IMR-90 (cell line): ENCODE measurements at regions not wholly inside any gene's neighbourhood (a gene's known extent, or its start where the extent isn't known, plus 50 kb on each side); places are given as distances from the start of the nearest gene placed in this dataset.

Source experiments
- ATAC-seq: fragments of 200-7000 bp; cut with Tn5 transposase; 2 replicates; pipeline ENCODE4 v1.9.1; 2020; ENCODE audit warnings: low read depth, mild to moderate bottlenecking, moderate library complexity
- BruUV-seq: library from RNA; stranded (reverse); fragments of 400-500 nt; replicated peaks from 2 replicates; lab custom pipeline; 2021; lab: Mats Ljungman, UMichigan
- CTCF ChIA-PET: fragments of 300-600 bp; formaldehyde crosslinking; extraction: SDS; loops from one replicate; lab custom pipeline; 2021; ENCODE audit warnings: antibody characterized with exemption; lab: Yijun Ruan, JAX
- POLR2A ChIA-PET: fragments of 300-600 bp; sonication (Branson Sonifier 250); formaldehyde crosslinking; loops from one replicate; lab custom pipeline; 2022; ENCODE audit warnings: antibody characterized with exemption; ENCODE audit not compliant: unreplicated experiment; lab: Charles Lee
- DNase-seq: peaks from one replicate; pipeline ENCODE4 v3.0.0; 2013
- H2AFZ ChIP-seq: replicated peaks from 2 replicates; pipeline ENCODE3; 2013; ENCODE audit warnings: low read length, mild to moderate bottlenecking; ENCODE audit not compliant: poor library complexity
- H2AK5ac ChIP-seq: 2 replicates; pipeline ENCODE4 v1.6.1; 2013; ENCODE audit warnings: low read depth, low read length, inconsistent platforms
- H2AK9ac ChIP-seq: replicated peaks from 2 replicates; pipeline ENCODE3; 2013; ENCODE audit warnings: mild to moderate bottlenecking, low read depth, low read length, moderate library complexity; ENCODE audit not compliant: poor library complexity
- H2BK120ac ChIP-seq: 2 replicates; pipeline ENCODE4 v1.6.1; 2013; ENCODE audit warnings: low read depth, low read length, inconsistent platforms
- H2BK15ac ChIP-seq: 3 replicates; pipeline ENCODE4 v1.6.1; 2013; ENCODE audit warnings: low read depth, low read length, inconsistent platforms
- H2BK20ac ChIP-seq: 2 replicates; pipeline ENCODE4 v1.6.1; 2013; ENCODE audit warnings: low read depth, mild to moderate bottlenecking, inconsistent platforms, low read length, moderate library complexity
- H2BK5ac ChIP-seq: 2 replicates; pipeline ENCODE4 v1.6.1; 2013; ENCODE audit warnings: mild to moderate bottlenecking, low read depth, low read length, inconsistent platforms; ENCODE audit not compliant: poor library complexity, severe bottlenecking
- H3K14ac ChIP-seq: replicated peaks from 2 replicates; pipeline ENCODE4 v1.6.1; 2013; ENCODE audit warnings: low read depth, low read length, inconsistent platforms
- H3K18ac ChIP-seq: 2 replicates; pipeline ENCODE4 v1.6.1; 2013; ENCODE audit warnings: low read depth, low read length, control low read depth
- H3K23ac ChIP-seq: 2 replicates; pipeline ENCODE4 v1.6.1; 2013; ENCODE audit warnings: low read depth, low read length, inconsistent platforms
- H3K27ac ChIP-seq: 2 replicates; pipeline ENCODE4 v1.5.1; 2013; ENCODE audit warnings: mild to moderate bottlenecking, control low read depth, low read length; ENCODE audit not compliant: insufficient read depth
- H3K27me3 ChIP-seq: 2 replicates; pipeline ENCODE4 v1.6.1; 2013; ENCODE audit warnings: low read length; ENCODE audit not compliant: control insufficient read depth, insufficient read depth
- H3K36me3 ChIP-seq: 2 replicates; pipeline ENCODE4 v1.6.1; 2013; ENCODE audit warnings: low read length, mixed read lengths; ENCODE audit not compliant: control insufficient read depth, insufficient read depth
- H3K4ac ChIP-seq: 2 replicates; pipeline ENCODE4 v1.6.1; 2013; ENCODE audit warnings: low read depth, low read length, inconsistent platforms
- H3K4me1 ChIP-seq: 2 replicates; pipeline ENCODE4 v1.6.1; 2013; ENCODE audit warnings: low read length, mixed read lengths; ENCODE audit not compliant: control insufficient read depth, insufficient read depth
- H3K4me2 ChIP-seq: 2 replicates; pipeline ENCODE4 v1.6.1; 2013; ENCODE audit warnings: low read depth, mild to moderate bottlenecking, control low read depth, low read length, moderate library complexity
- H3K4me3 ChIP-seq: 2 replicates; pipeline ENCODE4 v1.5.1; 2013; ENCODE audit warnings: low read depth, mild to moderate bottlenecking, control low read depth, low read length, moderate library complexity; ENCODE audit not compliant: insufficient read depth
- H3K56ac ChIP-seq: 2 replicates; pipeline ENCODE4 v1.6.1; 2013; ENCODE audit warnings: low read length, inconsistent platforms; ENCODE audit not compliant: insufficient read depth; ENCODE audit errors: extremely low read depth
- H3K79me1 ChIP-seq, 2 experiments: 2 replicates each; pipeline ENCODE4 v1.6.1; 2013; ENCODE audit warnings: low read length in 2 of 2, inconsistent platforms in 1 of 2, low read depth in 1 of 2
- H3K9ac ChIP-seq: 2 replicates; pipeline ENCODE4 v1.6.1; 2013; ENCODE audit warnings: low read depth, low read length, control low read depth
- H3K9me1 ChIP-seq: 2 replicates; pipeline ENCODE4 v1.6.1; 2013; ENCODE audit warnings: low read length, inconsistent platforms; ENCODE audit not compliant: insufficient read depth
- H3K9me3 ChIP-seq: 2 replicates; pipeline ENCODE4 v1.6.1; 2013; ENCODE audit warnings: low read length; ENCODE audit not compliant: control insufficient read depth, insufficient read depth
- H4K20me1 ChIP-seq: 2 replicates; pipeline ENCODE4 v1.6.1; 2013; ENCODE audit warnings: low read length, inconsistent platforms; ENCODE audit not compliant: insufficient read depth
- H4K5ac ChIP-seq: 2 replicates; pipeline ENCODE4 v1.6.1; 2013; ENCODE audit warnings: mild to moderate bottlenecking, low read depth, low read length, control low read depth
- H4K8ac ChIP-seq, 2 experiments: 2 replicates each; pipeline ENCODE4 v1.6.1; 2013; ENCODE audit warnings: low read depth in 2 of 2, low read length in 2 of 2, control low read depth in 1 of 2, inconsistent platforms in 1 of 2
- H4K91ac ChIP-seq: 2 replicates; pipeline ENCODE4 v1.6.1; 2013; ENCODE audit warnings: low read depth, low read length, inconsistent platforms; ENCODE audit not compliant: insufficient read depth
- BHLHE40 ChIP-seq: fragments of 150-350 bp; IDR thresholded peaks from 2 replicates; pipeline ENCODE4 v1.6.1; 2016; ENCODE audit warnings: mild to moderate bottlenecking, low read depth, low read length
- CEBPB ChIP-seq: IDR thresholded peaks from 2 replicates; pipeline ENCODE4 v1.6.1; 2012; ENCODE audit warnings: low read depth, low read length, improper control_type of control experiment
- CHD1 ChIP-seq: IDR thresholded peaks from 2 replicates; pipeline ENCODE4 v1.6.1; 2012; ENCODE audit warnings: low read depth, low read length, improper control_type of control experiment
- CTCF ChIP-seq: conservative IDR thresholded peaks from 2 replicates; pipeline ENCODE4 v1.5.1; 2012; ENCODE audit warnings: mild to moderate bottlenecking, low read depth, low read length, improper control_type of control experiment
- FOS ChIP-seq: fragments of 150-350 bp; IDR thresholded peaks from 2 replicates; pipeline ENCODE4 v1.6.1; 2016; ENCODE audit warnings: low read depth, low read length
- MAFK ChIP-seq: IDR thresholded peaks from 2 replicates; pipeline ENCODE4 v1.6.1; 2012; ENCODE audit warnings: low read depth, low read length, improper control_type of control experiment
- MAZ ChIP-seq: IDR thresholded peaks from 2 replicates; pipeline ENCODE4 v1.6.1; 2012; ENCODE audit warnings: low read depth, mild to moderate bottlenecking, low read length, improper control_type of control experiment, moderate library complexity, borderline replicate concordance
- MXI1 ChIP-seq: IDR thresholded peaks from 2 replicates; pipeline ENCODE4 v1.6.1; 2012; ENCODE audit warnings: low read depth, mild to moderate bottlenecking, low read length, moderate library complexity, borderline replicate concordance
- NFE2L2 ChIP-seq: fragments of 150-350 bp; IDR thresholded peaks from 2 replicates; pipeline ENCODE4 v1.6.1; 2016; ENCODE audit warnings: low read depth, mild to moderate bottlenecking, low read length
- POLR2A ChIP-seq: IDR thresholded peaks from 2 replicates; pipeline ENCODE4 v1.6.1; 2012; ENCODE audit warnings: mild to moderate bottlenecking, low read depth, low read length
- RAD21 ChIP-seq: IDR thresholded peaks from 2 replicates; pipeline ENCODE4 v1.6.1; 2012; ENCODE audit warnings: low read length, improper control_type of control experiment
- RCOR1 ChIP-seq: IDR thresholded peaks from 2 replicates; pipeline ENCODE4 v1.6.1; 2012; ENCODE audit warnings: mild to moderate bottlenecking, low read length, improper control_type of control experiment; ENCODE audit not compliant: insufficient replicate concordance
- RFX5 ChIP-seq: IDR thresholded peaks from 2 replicates; pipeline ENCODE4 v1.8.0; 2012; ENCODE audit warnings: low read depth, mild to moderate bottlenecking, low read length, moderate library complexity
- SMC3 ChIP-seq: fragments of 150-350 bp; IDR thresholded peaks from 2 replicates; pipeline ENCODE4 v1.6.1; 2016; ENCODE audit warnings: low read depth, mild to moderate bottlenecking, antibody characterized with exemption, low read length, moderate library complexity
- dilution Hi-C: fragments of 300-500 bp; cut with HindIII; formaldehyde crosslinking; loops from one replicate; pipeline ENCODE4 v1.14.3; 2018; ENCODE audit warnings: low sequenced_read_pairs; ENCODE audit not compliant: unreplicated experiment
- in situ Hi-C: fragments of 300-500 bp; cut with MboI; formaldehyde crosslinking; loops from 3 replicates; pipeline ENCODE4 v1.14.3; 2019; ENCODE audit warnings: low sequenced_read_pairs, inconsistent platforms, mixed read lengths
- intact Hi-C: fragments of 100-400 bp; cut with micrococcal nuclease; formaldehyde crosslinking; loops from 2 replicates; pipeline ENCODE4 v1.10.0; 2022
- TF ChIP-seq, protein P1 (sequence below): fragments of 150-350 bp; IDR thresholded peaks from 2 replicates; pipeline ENCODE4 v1.6.1; 2017; ENCODE audit warnings: mild to moderate bottlenecking, antibody characterized with exemption, low read length, low read depth
- TF ChIP-seq, protein P2 (sequence below): fragments of 150-350 bp; IDR thresholded peaks from 2 replicates; pipeline ENCODE4 v1.6.1; 2016; ENCODE audit warnings: low read depth, mild to moderate bottlenecking, low read length, moderate library complexity, borderline replicate concordance

DNA sequence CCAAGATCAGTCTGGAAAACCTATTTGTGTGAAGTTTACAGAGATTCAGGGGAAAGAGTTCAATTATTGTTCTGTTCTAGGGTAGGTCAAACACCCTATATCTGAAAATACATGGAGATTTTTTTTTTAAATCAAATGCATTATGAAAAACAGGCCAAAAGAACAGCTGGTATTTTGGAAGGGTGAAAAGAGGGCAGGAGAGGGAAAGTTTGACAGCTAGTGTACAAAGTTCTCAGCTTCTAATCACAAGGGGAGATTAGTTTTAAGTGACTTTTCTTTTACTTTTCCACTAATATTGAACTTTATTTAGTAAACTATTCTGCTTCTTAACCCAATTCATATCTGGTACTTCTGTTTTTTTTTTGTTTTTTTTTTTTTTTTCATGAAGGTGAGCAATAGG is 66.2 kb upstream of the GRID2 start:
- H3K18ac ChIP-seq, result no peak overlapping the region
- no TSS peak for BruUV-seq
- TF ChIP-seq RCOR1 (no peak), CEBPB (no peak), CTCF (no peak), RAD21 (no peak), MAZ (no peak), NFE2L2 (no peak), BHLHE40 (no peak), POLR2A (no peak), CHD1 (no peak), SMC3 (no peak), MXI1 (no peak), FOS (no peak), RFX5 (no peak), MAFK (no peak)
- TF ChIP-seq, protein P1, sequence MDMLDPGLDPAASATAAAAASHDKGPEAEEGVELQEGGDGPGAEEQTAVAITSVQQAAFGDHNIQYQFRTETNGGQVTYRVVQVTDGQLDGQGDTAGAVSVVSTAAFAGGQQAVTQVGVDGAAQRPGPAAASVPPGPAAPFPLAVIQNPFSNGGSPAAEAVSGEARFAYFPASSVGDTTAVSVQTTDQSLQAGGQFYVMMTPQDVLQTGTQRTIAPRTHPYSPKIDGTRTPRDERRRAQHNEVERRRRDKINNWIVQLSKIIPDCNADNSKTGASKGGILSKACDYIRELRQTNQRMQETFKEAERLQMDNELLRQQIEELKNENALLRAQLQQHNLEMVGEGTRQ, result no peak
- TF ChIP-seq, protein P2, sequence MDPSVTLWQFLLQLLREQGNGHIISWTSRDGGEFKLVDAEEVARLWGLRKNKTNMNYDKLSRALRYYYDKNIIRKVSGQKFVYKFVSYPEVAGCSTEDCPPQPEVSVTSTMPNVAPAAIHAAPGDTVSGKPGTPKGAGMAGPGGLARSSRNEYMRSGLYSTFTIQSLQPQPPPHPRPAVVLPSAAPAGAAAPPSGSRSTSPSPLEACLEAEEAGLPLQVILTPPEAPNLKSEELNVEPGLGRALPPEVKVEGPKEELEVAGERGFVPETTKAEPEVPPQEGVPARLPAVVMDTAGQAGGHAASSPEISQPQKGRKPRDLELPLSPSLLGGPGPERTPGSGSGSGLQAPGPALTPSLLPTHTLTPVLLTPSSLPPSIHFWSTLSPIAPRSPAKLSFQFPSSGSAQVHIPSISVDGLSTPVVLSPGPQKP, result no peak
- no peaks in the 10 kb centered on the region for H3K36me3 ChIP-seq
- peaks cover 7% of the 10 kb centered on the region for H3K9me3 ChIP-seq
- DNase-seq (no peak), ATAC-seq (no peak)
- peaks cover 7% of the 10 kb centered on the region; the same call in 1 of the 2 replicates for H3K4me1 ChIP-seq
- H2BK5ac ChIP-seq, result no peak overlapping the region
- H3K27me3 ChIP-seq, result no peaks in the 10 kb centered on the region
- H3K4ac ChIP-seq, result no peak overlapping the region
- no peaks in the 10 kb centered on the region for H3K79me1 ChIP-seq
- H2BK20ac ChIP-seq, result no peak overlapping the region
- no peak overlapping the region for H3K14ac ChIP-seq
- H4K5ac ChIP-seq, result no peak overlapping the region
- no peak overlapping the region for H2AK9ac ChIP-seq
- in situ Hi-C loops, result no loop called here
- H2BK120ac ChIP-seq, result no peak overlapping the region
- no peak overlapping the region for H3K27ac ChIP-seq
- H3K4me3 ChIP-seq, result no peak overlapping the region
- H3K23ac ChIP-seq, result no peak overlapping the region
- dilution Hi-C loops, result no loop called here
- CTCF ChIA-PET, result no interaction called here
- H2BK15ac ChIP-seq, result no peak overlapping the region
- no peak overlapping the region for H4K8ac ChIP-seq
- H3K9ac ChIP-seq, result no peak overlapping the region
- POLR2A ChIA-PET, result no interaction called here
- H4K91ac ChIP-seq, result no peak overlapping the region
- peaks cover 5% of the 10 kb centered on the region for H3K9me1 ChIP-seq
- no peak overlapping the region for H2AK5ac ChIP-seq
- no peak overlapping the region for H2AFZ ChIP-seq
- intact Hi-C loops, result no loop called here
- no peaks in the 10 kb centered on the region for H4K20me1 ChIP-seq
- no peak overlapping the region for H3K56ac ChIP-seq
- no peak overlapping the region for H3K4me2 ChIP-seq
